WERI-Rb-1 (cell line): ENCODE measurements at regions not wholly inside any gene's neighbourhood (a gene's known extent, or its start where the extent isn't known, plus 50 kb on each side); places are given as distances from the start of the nearest gene placed in this dataset.

Experiments
- DNase-seq: peaks from one replicate; pipeline ENCODE4 v3.0.0-alpha.2; 2020
- H3K27ac ChIP-seq: fragments of 250-450 bp; sonication (Bioruptor Pico); 2 replicates; pipeline ENCODE4 v1.5.1; 2020; ENCODE audit warnings: mild to moderate bottlenecking, moderate library complexity
- H3K27me3 ChIP-seq: fragments of 250-450 bp; sonication (Bioruptor Pico); 2 replicates; pipeline ENCODE4 v1.5.1; 2021; ENCODE audit warnings: mild to moderate bottlenecking, low read depth, moderate library complexity; ENCODE audit not compliant: insufficient read depth, severe bottlenecking
- H3K36me3 ChIP-seq: fragments of 250-450 bp; sonication (Bioruptor Pico); 2 replicates; pipeline ENCODE4 v1.5.1; 2020; ENCODE audit warnings: mild to moderate bottlenecking, moderate library complexity
- H3K4me3 ChIP-seq: 2 replicates; pipeline ENCODE4 v1.5.1; 2011; ENCODE audit warnings: low read depth, mild to moderate bottlenecking, control low read depth, low read length
- H3K9me3 ChIP-seq: fragments of 250-450 bp; sonication (Bioruptor Pico); 2 replicates; pipeline ENCODE4 v1.5.1; 2021; ENCODE audit warnings: mild to moderate bottlenecking, moderate library complexity; ENCODE audit not compliant: severe bottlenecking
- TF ChIP-seq, protein P1 (sequence below): IDR thresholded peaks from 2 replicates; pipeline ENCODE4 v1.5.1; 2011; ENCODE audit warnings: low read depth, mild to moderate bottlenecking, control low read depth, inconsistent platforms, low read length

DNA sequence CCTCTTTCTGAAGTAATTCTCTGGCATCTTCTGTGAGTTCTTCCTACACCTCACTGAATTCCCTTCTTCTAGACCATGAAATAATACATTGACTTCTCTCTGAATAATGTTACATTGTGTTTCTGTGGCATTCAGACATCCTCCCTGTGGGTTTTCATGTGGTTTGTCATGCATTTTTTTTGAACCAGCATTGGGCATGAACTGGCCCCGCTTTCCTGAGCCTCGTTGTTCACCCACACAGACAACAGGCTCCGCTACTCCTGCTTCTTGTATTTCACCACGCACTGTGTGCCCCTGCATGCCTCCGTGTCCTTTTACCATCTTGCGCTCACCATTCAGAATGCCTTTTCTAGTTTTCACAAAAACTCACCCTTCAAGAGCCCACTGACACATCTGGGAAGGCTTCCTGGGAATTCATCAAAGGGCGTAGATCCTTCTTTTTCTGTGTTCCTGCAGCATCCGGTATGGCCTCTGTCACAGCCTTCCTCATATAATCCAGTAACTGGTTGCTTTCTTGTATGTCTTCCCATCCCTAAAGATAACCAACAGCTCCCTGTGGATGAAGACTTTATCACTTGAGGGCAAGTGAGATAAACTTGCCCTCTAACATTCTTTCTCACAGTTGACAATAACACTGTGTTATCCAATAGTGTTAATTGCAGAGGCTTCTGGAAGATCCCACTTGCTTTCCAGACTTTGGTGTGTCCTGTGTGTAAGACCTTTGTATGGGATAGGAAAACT, 51.5 kb upstream of the ADAMTSL1 start:
- Histone ChIP-seq H3K36me3 (no peaks in the 10 kb centered on the region), H3K27me3 (no peaks in the 10 kb centered on the region), H3K4me3 (no peak overlapping the region), H3K27ac (no peak overlapping the region), H3K9me3 (no peaks in the 10 kb centered on the region)
- no peak for DNase-seq
- TF ChIP-seq, protein P1, sequence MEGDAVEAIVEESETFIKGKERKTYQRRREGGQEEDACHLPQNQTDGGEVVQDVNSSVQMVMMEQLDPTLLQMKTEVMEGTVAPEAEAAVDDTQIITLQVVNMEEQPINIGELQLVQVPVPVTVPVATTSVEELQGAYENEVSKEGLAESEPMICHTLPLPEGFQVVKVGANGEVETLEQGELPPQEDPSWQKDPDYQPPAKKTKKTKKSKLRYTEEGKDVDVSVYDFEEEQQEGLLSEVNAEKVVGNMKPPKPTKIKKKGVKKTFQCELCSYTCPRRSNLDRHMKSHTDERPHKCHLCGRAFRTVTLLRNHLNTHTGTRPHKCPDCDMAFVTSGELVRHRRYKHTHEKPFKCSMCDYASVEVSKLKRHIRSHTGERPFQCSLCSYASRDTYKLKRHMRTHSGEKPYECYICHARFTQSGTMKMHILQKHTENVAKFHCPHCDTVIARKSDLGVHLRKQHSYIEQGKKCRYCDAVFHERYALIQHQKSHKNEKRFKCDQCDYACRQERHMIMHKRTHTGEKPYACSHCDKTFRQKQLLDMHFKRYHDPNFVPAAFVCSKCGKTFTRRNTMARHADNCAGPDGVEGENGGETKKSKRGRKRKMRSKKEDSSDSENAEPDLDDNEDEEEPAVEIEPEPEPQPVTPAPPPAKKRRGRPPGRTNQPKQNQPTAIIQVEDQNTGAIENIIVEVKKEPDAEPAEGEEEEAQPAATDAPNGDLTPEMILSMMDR, result no peak

DNA sequence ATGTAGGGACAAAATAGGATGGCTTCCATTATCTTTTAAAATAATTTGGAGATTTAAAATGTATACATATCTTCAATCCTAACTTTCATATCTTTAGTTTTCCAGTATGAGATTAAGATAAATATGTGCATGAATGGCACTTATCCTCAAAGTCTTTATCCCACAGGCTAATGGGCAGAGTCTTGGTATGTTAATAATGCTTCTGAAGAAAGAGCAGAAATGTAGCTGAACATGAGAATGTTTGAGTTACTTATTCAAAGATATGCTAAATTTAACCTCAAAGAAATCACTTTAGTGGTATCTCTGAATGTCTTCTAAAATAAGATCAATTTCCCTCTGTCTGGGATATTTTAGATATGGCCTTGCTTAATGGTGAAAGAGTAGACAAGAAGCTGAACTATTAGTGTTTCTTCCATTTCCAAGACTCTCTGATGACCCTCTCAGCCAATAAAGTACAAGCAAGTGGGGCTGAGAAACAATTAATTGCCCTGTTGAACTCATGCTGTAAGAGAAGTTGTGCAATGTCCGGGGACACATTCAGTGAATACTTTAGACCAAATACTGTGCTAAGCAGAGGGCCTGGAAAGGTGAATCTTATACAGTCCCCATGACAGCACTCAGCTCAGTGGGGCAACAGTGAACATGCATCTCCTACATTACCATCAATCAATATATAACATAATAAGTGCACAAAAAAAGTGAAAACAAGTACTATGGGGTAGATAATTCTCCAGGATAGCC, 50.0 kb upstream of the ADAMTSL1 start:
- no peaks in the 10 kb centered on the region for H3K36me3 ChIP-seq
- DNase-seq, result no peak
- H3K27ac ChIP-seq, result no peak overlapping the region
- no peak overlapping the region for H3K4me3 ChIP-seq
- TF ChIP-seq, protein P1, result no peak
- H3K27me3 ChIP-seq, result no peaks in the 10 kb centered on the region
- no peaks in the 10 kb centered on the region for H3K9me3 ChIP-seq
